ENCODE measurements at regions not wholly inside any gene's neighbourhood (a gene's known extent, or its start where the extent isn't known, plus 50 kb on each side); places are given as distances from the start of the nearest gene placed in this dataset.

GRCh38 chr4:133921280-133922195, 280.1 kb downstream of the PABPC4L start:
- TF ChIP-seq EZH2phosphoT487 (IDR thresholded peaks at IDR 0.05; ENCODE audit: borderline replicate concordance, low read length): no peak
- TF ChIP-seq EZH2 (IDR thresholded peaks at IDR 0.05; ENCODE audit: low read length, unreplicated experiment): no peak
- TF ChIP-seq CTCF (conservative IDR thresholded peaks at IDR 0.05; ENCODE audit: low read depth, low read length): no peak
- H3K9me2 ChIP-seq (replicated peaks; ENCODE audit: low read length): no peaks in the 10 kb centered on the region

GRCh38 chr4:133920236-133920635, 281.4 kb downstream of the PABPC4L start:
- ChIA-PET POLR2A (ENCODE audit: unreplicated experiment) (no interaction called here), CTCF (interaction anchor here (1.1 kb wide), 1 partner anchor 774 kb away, joined by 6 read pairs; no protein-coding TSS in a partner anchor)

More at GRCh38 chr4:133921280-133922195, 280.1 kb downstream of the PABPC4L start:
- intact Hi-C loops (cut with micrococcal nuclease): loop anchor here (10.0 kb wide), 1 partner anchor 767 kb away; no protein-coding TSS in a partner anchor
- no TSS peak for BruUV-seq (replicated peaks)
- H3F3A ChIP-seq (ENCODE audit: low read length, unreplicated experiment): no peaks in the 10 kb centered on the region
- no peaks in the 10 kb centered on the region for H3K27me3 ChIP-seq (ENCODE audit: low read length)
- H3K36me3 ChIP-seq (ENCODE audit: low read depth, low read length): no peaks in the 10 kb centered on the region
- H3K9ac ChIP-seq (ENCODE audit: low read length): no peak overlapping the region
- H3K4me3 ChIP-seq (ENCODE audit: low read length): no peak overlapping the region
- no peak overlapping the region for H3K27ac ChIP-seq (ENCODE audit: low read length)
- ChIA-PET POLR2A (ENCODE audit: unreplicated experiment) (no interaction called here), CTCF (interaction anchor here (0.5 to 1.1 kb wide), 2 partner anchors 600 to 775 kb away, joined by 6 read pairs; no protein-coding TSS in a partner anchor)
- no peak overlapping the region for H2AFZ ChIP-seq (ENCODE audit: low read length)
- H4K20me1 ChIP-seq (ENCODE audit: low read length): no peaks in the 10 kb centered on the region
- no peaks in the 10 kb centered on the region for H3K79me2 ChIP-seq (ENCODE audit: low read length)
- no peaks in the 10 kb centered on the region for H3K4me1 ChIP-seq (ENCODE audit: insufficient read depth, low read length)
- H3K4me2 ChIP-seq (ENCODE audit: low read length): no peak overlapping the region
- DNase-seq (peak; percentile 10), ATAC-seq (no peak)
- H3K9me3 ChIP-seq (ENCODE audit: low read length): no peaks in the 10 kb centered on the region

More at GRCh38 chr4:133920236-133920635, 281.4 kb downstream of the PABPC4L start:
- no peaks in the 10 kb centered on the region for H3K27me3 ChIP-seq (ENCODE audit: low read length)
- intact Hi-C loops (cut with micrococcal nuclease): loop anchor here (10.0 kb wide), 1 partner anchor 765 kb away; no protein-coding TSS in a partner anchor
- H3K4me1 ChIP-seq (ENCODE audit: insufficient read depth, low read length): no peaks in the 10 kb centered on the region
- TF ChIP-seq EZH2 (IDR thresholded peaks at IDR 0.05; ENCODE audit: low read length, unreplicated experiment) (no peak), CTCF (conservative IDR thresholded peaks at IDR 0.05; ENCODE audit: low read depth, low read length) (no peak), EZH2phosphoT487 (IDR thresholded peaks at IDR 0.05; ENCODE audit: borderline replicate concordance, low read length) (no peak)
- H3F3A ChIP-seq (ENCODE audit: low read length, unreplicated experiment): no peaks in the 10 kb centered on the region
- no peak for ATAC-seq
- no peak overlapping the region for H3K27ac ChIP-seq (ENCODE audit: low read length)
- no peaks in the 10 kb centered on the region for H3K9me3 ChIP-seq (ENCODE audit: low read length)
- BruUV-seq (replicated peaks): no TSS peak
- H3K4me2 ChIP-seq (ENCODE audit: low read length): no peak overlapping the region
- no peaks in the 10 kb centered on the region for H3K79me2 ChIP-seq (ENCODE audit: low read length)
- H4K20me1 ChIP-seq (ENCODE audit: low read length): no peaks in the 10 kb centered on the region
- DNase-seq: no peak
- no peak overlapping the region for H3K9ac ChIP-seq (ENCODE audit: low read length)
- no peaks in the 10 kb centered on the region for H3K36me3 ChIP-seq (ENCODE audit: low read depth, low read length)
- H3K4me3 ChIP-seq (ENCODE audit: low read length): no peak overlapping the region
- no peaks in the 10 kb centered on the region for H3K9me2 ChIP-seq (replicated peaks; ENCODE audit: low read length)
- H2AFZ ChIP-seq (ENCODE audit: low read length): no peak overlapping the region

Measured in PC-3 (cell line).